ENCODE measurements at regions not wholly inside any gene's neighbourhood (a gene's known extent, or its start where the extent isn't known, plus 50 kb on each side); places are given as distances from the start of the nearest gene placed in this dataset.
"Not testable (repeated sequence)": the region's sequence is repeated elsewhere in the genome, so short reads cannot be mapped to it uniquely, and the experiment has no call there.

- DNase-seq (ENCODE audit: low spot score): no peak
Measured at GRCh38 chr12:82627799-82628198, 58.9 kb upstream of the TMTC2 start.

GRCh38 chr12:82634495-82635258 is 52.0 kb upstream of the TMTC2 start:
- DNase-seq (ENCODE audit: low spot score): not testable (repeated sequence)

GRCh38 chr12:82635263-82635662 is 51.4 kb upstream of the TMTC2 start:
- no peak for DNase-seq (ENCODE audit: low spot score)

Measured in umbilical cord (tissue), 1 donor.